GM10248 (cell line): ENCODE measurements at regions not wholly inside any gene's neighbourhood (a gene's known extent, or its start where the extent isn't known, plus 50 kb on each side); places are given as distances from the start of the nearest gene placed in this dataset.
"Not testable (repeated sequence)": the region's sequence is repeated elsewhere in the genome, so short reads cannot be mapped to it uniquely, and the experiment has no call there.

Source experiments
- CTCF ChIA-PET: fragments of 300-600 bp; sonication (Branson Sonifier 250); formaldehyde crosslinking; extraction: SDS; loops from one replicate; lab custom pipeline; 2021; ENCODE audit warnings: antibody characterized with exemption; lab: Yijun Ruan, JAX
- POLR2A ChIA-PET: fragments of 350-650 bp; sonication (Branson Sonifier 250); formaldehyde crosslinking; extraction: SDS; loops from one replicate; lab custom pipeline; 2020; ENCODE audit warnings: antibody characterized with exemption; lab: Yijun Ruan, JAX
- DNase-seq: peaks from one replicate; pipeline ENCODE4 v3.0.0; 2012; ENCODE audit errors: extremely low spot score
- TF ChIP-seq, protein P1 (sequence below): IDR thresholded peaks from 2 replicates; pipeline ENCODE4 v1.5.1; 2012; ENCODE audit warnings: mild to moderate bottlenecking, low read depth; ENCODE audit errors: extremely low read depth, missing control alignments, control extremely low read depth

DNA sequence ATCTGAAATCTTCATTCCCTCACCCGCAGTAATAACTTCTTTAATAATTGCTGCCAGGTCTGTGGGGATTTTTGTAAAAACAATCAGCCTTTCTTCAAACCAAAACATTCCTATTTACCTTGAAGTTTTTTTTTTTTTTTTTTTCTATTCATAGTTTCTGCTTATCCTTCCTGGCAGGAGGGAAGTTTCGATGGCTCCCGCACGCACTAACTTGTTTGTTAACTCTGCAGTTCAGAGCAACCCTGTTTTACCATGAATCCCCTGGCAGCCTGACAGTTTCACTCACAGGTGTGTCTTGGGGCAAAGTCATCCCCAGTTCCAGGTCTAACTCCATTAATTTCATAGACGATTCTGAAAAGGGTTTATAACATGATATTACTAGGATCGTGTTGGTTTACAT lies 149.3 kb downstream of the KLF6 start:
- POLR2A ChIA-PET, result no interaction called here
- TF ChIP-seq, protein P1, sequence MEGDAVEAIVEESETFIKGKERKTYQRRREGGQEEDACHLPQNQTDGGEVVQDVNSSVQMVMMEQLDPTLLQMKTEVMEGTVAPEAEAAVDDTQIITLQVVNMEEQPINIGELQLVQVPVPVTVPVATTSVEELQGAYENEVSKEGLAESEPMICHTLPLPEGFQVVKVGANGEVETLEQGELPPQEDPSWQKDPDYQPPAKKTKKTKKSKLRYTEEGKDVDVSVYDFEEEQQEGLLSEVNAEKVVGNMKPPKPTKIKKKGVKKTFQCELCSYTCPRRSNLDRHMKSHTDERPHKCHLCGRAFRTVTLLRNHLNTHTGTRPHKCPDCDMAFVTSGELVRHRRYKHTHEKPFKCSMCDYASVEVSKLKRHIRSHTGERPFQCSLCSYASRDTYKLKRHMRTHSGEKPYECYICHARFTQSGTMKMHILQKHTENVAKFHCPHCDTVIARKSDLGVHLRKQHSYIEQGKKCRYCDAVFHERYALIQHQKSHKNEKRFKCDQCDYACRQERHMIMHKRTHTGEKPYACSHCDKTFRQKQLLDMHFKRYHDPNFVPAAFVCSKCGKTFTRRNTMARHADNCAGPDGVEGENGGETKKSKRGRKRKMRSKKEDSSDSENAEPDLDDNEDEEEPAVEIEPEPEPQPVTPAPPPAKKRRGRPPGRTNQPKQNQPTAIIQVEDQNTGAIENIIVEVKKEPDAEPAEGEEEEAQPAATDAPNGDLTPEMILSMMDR, result no peak
- DNase-seq, result no peak
- CTCF ChIA-PET, result no interaction called here

DNA sequence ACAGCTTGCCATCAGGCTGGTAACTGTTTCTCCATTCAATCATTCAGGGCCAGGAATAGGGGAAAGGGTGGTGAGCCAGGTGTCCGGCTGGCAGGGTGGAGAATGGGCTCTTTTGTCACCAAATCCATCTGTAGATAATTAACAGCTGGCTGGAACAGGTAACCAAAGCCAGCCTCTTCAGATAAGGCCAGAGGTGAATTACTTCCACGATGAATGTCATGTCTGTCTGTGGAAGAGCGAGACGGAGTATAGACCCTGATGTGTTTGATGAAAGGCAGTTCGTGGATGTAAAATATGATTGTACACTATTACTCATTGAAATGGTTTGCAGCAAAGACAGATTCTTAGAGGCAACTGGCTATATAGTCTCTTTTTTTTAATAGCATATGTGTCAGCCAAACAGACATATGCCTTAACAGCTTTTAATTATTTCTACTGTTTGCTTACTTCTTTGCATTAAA lies 149.8 kb downstream of the KLF6 start:
- ChIA-PET POLR2A (no interaction called here), CTCF (no interaction called here)
- DNase-seq, result no peak
- TF ChIP-seq, protein P1, result no peak

DNA sequence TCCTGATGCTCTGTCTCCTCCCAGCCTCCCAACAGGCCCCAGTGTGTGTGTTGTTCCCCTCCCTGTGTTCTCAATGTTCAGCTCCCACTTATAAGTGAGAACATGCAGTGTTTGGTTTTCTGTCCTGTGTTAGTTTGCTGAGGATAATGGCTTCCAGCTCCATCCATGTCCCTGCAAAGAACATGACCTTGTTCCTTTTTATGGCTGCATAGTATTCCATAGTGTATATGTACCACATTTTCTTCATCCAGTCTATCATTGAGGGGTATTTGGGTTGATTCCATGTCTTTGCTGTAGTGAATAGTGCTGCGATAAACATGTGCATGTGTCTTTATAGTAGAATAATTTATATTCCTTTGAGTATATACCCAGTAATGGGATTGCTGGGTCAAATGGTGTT lies 150.4 kb downstream of the KLF6 start:
- not testable (repeated sequence) for DNase-seq
- ChIA-PET CTCF (interaction anchor here (0.8 to 1.7 kb wide), 2 partner anchors 8 to 39 kb away, joined by 3 to 4 read pairs; no protein-coding TSS in a partner anchor), POLR2A (interaction anchor here (0.6 kb wide), 1 partner anchor 120 kb away, joined by 4 read pairs; no protein-coding TSS in a partner anchor)

DNA sequence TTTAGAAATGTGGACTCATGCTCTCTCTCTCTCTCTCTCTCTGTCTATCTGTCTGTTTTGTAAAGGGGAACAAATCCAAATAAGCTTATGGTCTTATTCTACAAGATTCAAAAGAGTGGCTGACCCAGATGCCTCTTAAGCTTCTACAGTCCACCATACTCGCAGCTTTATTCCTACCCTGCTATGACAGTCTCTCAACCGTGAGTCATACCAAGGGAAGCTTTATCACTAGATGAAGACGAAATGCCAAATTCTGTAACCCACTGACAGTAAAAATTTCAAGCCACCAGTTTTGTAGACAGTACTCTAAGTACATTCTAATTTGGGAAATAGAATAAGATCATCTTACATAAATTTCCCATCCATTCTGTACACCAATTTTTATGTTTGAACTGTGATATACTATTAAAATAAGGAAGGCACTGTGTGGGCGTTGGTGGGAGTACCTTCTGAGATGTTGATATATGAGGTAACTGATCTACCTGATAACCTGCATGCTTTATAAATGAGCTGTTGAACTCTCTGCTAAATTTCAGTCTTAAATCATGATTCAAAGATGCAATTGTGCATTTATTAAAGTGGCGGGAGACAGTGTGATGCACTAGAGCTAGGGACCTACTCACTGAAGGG lies 153.2 kb downstream of the KLF6 start:
- POLR2A ChIA-PET, result no interaction called here
- CTCF ChIA-PET, result interaction anchor here (1.1 to 1.4 kb wide), 2 partner anchors 10 to 12 kb away, joined by 3 to 6 read pairs; no protein-coding TSS in a partner anchor
- TF ChIP-seq, protein P1, result no peak
- no peak for DNase-seq

DNA sequence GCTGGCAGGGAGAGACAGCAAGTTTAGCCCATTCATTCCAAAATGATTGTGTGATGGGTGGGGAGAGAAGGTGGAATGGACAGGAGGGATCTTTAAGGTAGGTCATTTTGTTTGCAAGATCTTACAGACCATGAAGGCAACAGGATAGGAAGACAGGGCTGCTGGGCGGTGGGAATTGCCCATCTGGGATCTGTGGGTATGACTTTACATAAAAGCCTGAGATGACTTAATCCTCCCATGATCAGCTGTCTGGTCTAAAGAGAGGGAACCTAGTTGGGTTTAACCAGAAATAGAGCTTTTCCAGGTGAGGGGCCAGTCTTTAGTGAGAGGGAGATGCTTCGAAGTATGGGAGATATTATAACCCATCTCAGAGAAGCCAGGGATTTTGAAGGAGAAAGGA lies 153.7 kb downstream of the KLF6 start:
- DNase-seq, result no peak
- TF ChIP-seq, protein P1, result no peak
- POLR2A ChIA-PET, result no interaction called here
- CTCF ChIA-PET, result interaction anchor here (1.4 kb wide), 1 partner anchor 10 kb away, joined by 6 read pairs; no protein-coding TSS in a partner anchor

DNA sequence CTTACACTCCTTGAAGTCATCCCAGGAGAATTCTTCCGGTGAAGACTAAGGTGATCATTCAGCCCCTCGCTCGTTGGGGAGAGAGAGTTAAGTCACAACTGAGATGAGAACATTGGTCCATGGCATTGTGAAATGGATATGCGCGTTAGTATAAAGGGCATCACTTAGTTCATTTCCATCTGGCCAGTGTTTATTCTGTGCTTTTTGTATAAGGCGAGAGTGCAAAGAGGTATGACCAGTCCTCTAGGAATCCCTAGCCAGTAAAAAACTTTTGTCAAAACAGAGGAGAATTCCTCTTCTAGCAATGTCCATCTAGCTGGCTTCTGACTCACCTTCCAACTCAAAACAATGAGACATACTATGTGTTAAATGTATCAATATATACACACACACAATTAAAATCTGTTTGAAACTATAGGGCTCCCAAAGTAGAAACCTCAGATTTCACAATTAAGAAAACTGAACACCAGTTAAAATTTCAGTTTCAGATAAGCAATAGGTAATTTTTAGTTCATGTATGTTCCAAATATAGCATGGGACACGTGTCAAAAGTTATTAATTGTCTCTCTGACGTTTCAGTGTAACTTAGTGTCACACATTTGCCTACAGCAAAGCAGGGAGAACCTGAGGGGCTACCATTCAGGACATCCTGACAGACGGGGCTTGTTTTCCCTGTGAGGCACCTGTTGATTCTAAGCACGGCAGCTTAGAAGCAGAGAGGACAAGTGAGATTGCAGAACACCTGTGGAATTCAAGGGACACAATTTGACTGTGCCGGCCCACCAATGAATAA lies 158.9 kb downstream of the KLF6 start:
- ChIA-PET POLR2A (no interaction called here), CTCF (interaction anchor here (1.0 to 1.2 kb wide), 2 partner anchors 13 to 290 kb away, joined by 3 read pairs; no protein-coding TSS in a partner anchor)

More for the DNA sequence above, 158.9 kb downstream of the KLF6 start:
- no peak for DNase-seq
- TF ChIP-seq, protein P1, result no peak
